GM19395 (cell line): ENCODE measurements at regions not wholly inside any gene's neighbourhood (a gene's known extent, or its start where the extent isn't known, plus 50 kb on each side); places are given as distances from the start of the nearest gene placed in this dataset.
"Not testable (repeated sequence)": the region's sequence is repeated elsewhere in the genome, so short reads cannot be mapped to it uniquely, and the experiment has no call there.

Source experiments
- ATAC-seq: cut with Tn5 transposase; IDR thresholded peaks from one replicate; pipeline ENCODE4 v1.9.1; 2021; ENCODE audit warnings: mild to moderate bottlenecking, moderate library complexity; ENCODE audit not compliant: unreplicated experiment

DNA sequence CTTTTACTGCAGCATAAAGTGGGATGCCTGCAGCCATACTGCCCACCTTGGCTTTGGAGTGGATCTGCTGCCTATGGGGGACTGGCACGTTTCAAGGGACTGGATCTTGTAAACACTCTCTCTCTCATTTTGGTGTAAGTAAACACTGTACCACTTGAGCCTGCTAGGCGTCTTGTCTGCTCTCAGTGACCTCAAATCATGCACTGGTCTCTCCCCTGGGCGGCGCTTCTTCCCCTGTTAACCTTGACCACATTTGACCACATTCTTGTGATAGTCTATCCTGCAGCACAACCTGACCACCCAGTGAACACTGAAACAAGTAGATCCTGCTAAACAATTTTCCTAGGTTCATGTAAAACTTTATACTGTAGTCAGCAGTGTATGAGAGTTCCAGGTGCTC, 82.6 kb upstream of the HNMT start:
- ATAC-seq, result no peak

DNA sequence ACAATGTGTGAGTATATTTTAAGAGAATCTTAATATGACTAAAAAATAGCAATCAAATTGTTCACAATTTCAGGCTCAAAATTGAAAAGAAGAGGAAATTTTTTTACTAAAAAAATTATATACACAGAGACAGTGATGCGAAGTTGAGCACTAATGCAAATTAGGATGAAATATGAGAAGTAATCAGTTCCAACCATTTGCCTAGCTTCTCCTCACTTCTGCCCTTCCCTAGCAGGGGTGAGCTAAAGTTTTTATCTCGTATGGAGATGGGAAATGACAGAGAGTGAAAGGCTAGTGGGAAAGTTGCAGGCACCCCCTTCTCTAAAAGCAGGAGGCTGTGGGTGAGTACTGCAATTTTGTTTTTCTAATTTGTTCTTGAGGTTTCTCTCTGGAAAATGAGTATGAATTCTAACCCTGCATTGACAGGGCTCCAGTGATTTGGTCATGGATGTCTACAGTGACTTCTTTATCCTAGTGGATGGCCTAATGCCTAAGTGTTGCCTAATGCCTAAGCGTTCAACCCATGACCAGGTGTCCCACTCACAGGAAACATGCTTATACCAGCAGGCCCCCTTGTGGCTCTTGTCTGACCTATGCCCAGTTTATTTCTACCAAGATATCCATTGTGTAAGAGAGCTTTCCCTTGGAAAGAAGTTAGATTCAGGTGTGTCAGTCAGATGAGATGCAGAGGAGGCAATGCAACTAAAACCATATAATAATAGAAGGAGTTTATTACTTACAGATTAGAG, 78.0 kb upstream of the HNMT start:
- no peak for ATAC-seq

DNA sequence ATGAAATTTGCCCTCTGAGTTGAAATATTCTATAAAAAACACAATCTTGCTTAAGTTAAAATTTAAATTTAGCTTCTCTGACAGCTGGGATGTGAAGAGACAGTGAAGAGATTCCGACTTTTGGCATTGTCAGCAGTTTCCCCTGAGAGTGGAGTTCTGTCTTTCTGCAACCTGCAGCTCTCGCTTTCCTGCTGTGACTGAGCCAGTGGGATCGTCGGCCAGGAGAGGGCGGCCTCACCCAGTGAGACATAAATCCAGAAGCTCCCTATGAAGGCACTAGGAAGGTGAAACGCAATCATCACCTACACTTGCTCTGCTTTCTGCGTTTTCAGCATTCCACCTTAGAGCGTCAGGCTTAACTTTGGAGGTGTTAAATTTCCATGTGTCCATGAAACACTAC, 75.4 kb upstream of the HNMT start:
- ATAC-seq, result no peak

DNA sequence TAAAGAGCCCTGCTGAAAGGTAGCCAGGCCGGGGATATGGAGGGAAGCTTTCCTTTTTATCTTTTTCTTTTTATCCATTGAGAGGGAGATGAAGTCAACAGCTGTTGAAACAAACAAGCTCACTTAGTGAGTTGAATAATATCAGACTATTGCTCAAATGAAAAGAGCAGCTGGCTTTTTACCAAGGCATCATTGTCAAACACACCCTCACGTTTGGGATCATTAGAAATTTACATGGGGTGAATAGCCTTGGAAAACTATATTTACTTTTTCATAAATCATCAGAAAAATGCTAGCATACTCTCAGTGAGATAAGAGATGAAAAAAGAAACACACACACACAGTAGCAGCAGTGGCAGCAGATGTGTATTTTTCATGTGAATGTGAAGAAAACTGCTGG, 71.5 kb upstream of the HNMT start:
- ATAC-seq, result no peak

DNA sequence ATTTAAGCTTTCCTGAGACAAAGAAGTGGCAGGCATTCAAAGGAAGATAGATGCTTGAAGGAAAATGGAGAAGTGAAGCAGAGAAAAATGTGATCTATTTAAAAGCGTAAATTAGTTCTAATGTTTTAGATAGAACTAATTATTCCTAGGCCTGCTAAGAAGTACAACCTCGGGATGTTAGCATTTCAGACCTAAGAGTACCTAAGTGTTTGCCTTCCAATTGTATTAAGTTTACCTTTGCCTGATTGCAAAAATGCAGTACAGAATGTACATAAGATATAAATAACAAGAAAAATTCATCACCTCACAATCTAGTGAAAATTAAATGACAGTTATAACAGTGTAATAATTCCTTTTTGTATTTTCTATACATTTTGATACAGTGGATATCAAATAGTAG, 71.1 kb upstream of the HNMT start:
- no peak for ATAC-seq

DNA sequence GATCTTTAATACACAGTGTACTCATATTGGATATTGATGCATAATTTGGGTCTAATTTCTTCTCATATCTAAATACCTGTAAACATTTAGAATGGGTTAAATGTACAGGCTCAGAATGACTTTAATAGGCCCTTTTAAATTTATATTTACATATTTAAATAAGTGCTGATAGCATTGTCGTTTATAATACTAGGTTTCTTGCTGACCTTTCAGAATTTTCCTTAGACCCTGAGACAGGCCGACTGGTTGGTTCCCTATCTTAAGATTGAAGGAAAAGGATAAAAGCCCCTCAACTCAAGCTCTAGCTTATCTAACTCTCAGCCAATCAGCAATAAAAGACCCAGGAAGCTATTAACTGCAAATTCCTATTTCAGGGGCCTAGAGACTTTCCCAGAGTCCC, 67.8 kb upstream of the HNMT start:
- ATAC-seq, result no peak

DNA sequence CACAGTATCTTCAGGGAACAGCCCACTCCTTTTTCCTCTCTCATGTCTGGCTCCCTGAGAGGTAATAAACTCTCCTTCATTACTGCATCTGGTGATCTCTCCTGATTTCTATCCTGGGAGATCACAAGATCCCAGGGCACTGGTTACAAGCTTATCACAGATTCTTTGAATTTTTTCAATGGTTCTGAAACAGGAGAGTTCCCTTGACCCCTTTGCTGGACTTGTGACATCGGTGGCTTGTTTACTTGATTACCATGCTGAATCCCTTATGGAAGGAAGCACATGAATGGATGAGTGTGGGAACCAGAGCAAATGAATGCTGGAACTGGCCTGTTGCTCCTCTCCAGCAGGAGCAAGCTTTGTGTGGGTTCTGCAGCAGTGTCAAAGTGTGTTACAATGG, 67.2 kb upstream of the HNMT start:
- no peak for ATAC-seq

DNA sequence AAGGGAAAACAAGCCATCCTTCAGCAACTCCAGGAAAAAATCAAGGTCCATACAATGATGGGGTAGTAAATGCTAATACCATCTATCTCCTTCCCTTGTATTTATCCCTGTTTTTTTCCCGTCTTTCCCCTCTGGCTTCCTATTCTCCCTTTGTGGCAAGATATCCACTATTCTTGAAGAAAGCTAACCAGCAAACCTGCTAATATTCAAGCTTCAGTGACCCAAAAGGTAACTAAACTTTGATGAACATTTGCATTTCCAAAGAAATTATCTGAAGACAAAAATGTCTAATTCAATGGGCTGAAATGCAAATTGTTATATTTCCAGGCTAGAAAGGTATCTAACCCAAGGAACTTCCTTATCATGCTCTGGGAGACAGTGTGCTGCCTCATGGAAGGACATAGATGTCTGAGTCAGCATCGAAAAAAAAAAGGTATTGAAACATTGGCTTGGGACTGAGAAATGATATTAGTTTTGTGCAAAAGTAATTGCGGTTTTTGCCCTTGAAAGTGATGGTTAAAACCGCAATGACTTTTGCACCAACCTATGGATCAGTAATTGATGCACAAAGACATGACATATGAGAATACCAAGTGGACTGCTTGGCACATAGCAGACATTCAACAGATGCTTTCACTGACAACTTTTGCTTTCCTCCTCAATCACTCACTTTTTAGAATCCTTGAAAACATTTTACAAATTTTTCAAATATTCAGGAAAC, 63.7 kb upstream of the HNMT start:
- ATAC-seq, result no peak

DNA sequence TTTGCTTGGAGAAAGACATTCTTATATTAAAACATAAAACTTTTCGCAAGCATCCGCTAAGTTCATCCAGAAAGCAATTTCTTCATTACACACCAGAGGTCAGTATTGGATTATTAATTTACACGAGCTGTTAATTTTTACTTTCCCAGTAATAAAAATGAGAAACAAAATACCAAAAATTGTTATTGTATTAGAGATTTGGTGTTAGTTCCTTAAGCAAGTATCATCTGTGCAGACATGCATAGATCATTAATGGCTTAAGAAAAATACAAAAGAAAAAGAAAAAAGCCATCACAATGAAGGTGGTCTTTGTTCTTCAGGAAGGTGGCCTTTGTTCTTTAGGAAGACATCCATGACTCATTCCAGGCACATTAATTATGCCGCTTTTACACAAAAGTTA, 53.6 kb upstream of the HNMT start:
- ATAC-seq, result no peak

DNA sequence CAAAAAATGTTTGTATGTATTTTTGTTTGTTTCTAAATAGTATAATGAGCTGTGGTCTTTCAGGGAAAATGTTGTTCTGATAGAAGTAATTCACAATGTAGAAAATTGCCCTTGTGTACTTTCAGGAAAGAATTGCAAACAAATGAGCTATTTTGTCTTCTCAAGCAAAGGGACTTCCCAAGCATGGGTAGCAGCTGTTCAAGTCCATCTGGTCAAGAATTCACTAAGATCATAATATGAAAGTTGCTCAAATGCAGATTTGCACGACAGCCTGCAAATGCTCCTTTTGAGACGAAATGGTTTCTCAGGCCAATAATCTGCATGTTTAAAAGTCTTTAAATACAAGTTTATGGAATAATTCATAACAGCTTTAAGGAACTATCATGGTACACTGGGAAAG, 51.9 kb upstream of the HNMT start:
- ATAC-seq, result no peak

DNA sequence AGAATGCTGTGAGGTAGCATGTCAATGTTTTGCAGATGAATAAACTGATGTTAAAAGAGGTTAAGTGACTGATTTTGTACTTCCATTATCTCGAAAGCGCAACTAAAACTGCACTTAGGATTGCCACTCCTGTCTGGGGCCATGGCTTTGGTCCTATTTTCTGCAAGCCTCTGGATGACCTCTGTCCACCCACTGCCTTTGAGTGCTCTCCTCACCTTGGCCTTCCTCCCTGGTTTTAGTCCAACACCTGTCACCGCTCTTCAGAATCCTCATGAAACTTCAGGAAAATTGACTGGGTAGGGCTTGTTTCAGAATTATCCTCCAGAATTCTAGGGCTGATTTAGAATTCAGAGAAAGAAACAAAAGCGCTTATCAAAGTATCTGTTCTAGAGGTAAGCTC, 51.1 kb upstream of the HNMT start:
- ATAC-seq, result no peak

DNA sequence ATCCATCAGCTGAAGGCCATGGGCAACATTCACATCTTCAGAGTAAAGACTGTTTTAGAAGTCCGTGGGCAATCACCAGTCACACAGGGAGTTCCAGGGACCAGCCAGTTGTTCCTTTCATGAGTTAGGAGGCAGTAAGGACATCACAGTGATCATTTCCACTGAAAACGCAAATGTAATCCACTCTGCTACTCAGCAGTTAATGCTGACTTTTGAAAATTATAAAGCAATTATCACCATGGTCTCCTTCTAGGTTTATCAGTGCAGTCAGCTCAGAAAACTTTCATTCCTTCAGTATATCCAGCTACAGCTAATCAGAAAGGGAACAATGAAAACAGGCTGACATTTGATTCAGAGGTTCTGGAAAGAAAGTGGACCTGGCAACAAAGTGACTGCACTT, 50.6 kb upstream of the HNMT start:
- not testable (repeated sequence) for ATAC-seq
